ENCODE measurements at regions not wholly inside any gene's neighbourhood (a gene's known extent, or its start where the extent isn't known, plus 50 kb on each side); places are given as distances from the start of the nearest gene placed in this dataset.
"Not testable (repeated sequence)": the region's sequence is repeated elsewhere in the genome, so short reads cannot be mapped to it uniquely, and the experiment has no call there.

GRCh38 chr7:1343551-1343950 lies 110.9 kb downstream of the UNCX start:
- no peak for DNase-seq

GRCh38 chr7:1344421-1344820 lies 111.7 kb downstream of the UNCX start:
- DNase-seq, result no peak

- DNase-seq, result no peak
Observed at GRCh38 chr7:1344981-1345701, 112.5 kb downstream of the UNCX start.

- no peak for DNase-seq
Observed at GRCh38 chr7:1345796-1346755, 113.2 kb downstream of the MICALL2 start.

- no peak for DNase-seq
Observed at GRCh38 chr7:1346851-1347250, 112.4 kb downstream of the MICALL2 start.

- no peak for DNase-seq
Observed at GRCh38 chr7:1348096-1348822, 111.0 kb downstream of the MICALL2 start.

- DNase-seq, result no peak
Observed at GRCh38 chr7:1348823-1349335, 110.4 kb downstream of the MICALL2 start.

GRCh38 chr7:1349351-1349761 lies 109.9 kb downstream of the MICALL2 start:
- no peak for DNase-seq

GRCh38 chr7:1351881-1352625 lies 107.2 kb downstream of the MICALL2 start:
- no peak for DNase-seq

GRCh38 chr7:1352656-1353271 lies 106.5 kb downstream of the MICALL2 start:
- DNase-seq, result no peak

- DNase-seq, result peak; percentile 53
Observed at GRCh38 chr7:1354661-1355567, 104.4 kb downstream of the MICALL2 start.

- peak; percentile 45 for DNase-seq
Observed at GRCh38 chr7:1355568-1356340, 103.5 kb downstream of the MICALL2 start.

GRCh38 chr7:1356853-1357252 lies 102.4 kb downstream of the MICALL2 start:
- DNase-seq, result not testable (repeated sequence)

GRCh38 chr7:1357260-1357600 lies 102.0 kb downstream of the MICALL2 start:
- not testable (repeated sequence) for DNase-seq

GRCh38 chr7:1357601-1358271 lies 101.5 kb downstream of the MICALL2 start:
- DNase-seq, result peak; percentile 61

- DNase-seq, result no peak
Observed at GRCh38 chr7:1358376-1359050, 100.8 kb downstream of the MICALL2 start.

- DNase-seq, result no peak
Observed at GRCh38 chr7:1359051-1359400, 100.2 kb downstream of the MICALL2 start.

GRCh38 chr7:1359681-1360485 lies 99.4 kb downstream of the MICALL2 start:
- peak; percentile 60 for DNase-seq
